ENCODE measurements at regions not wholly inside any gene's neighbourhood (a gene's known extent, or its start where the extent isn't known, plus 50 kb on each side); places are given as distances from the start of the nearest gene placed in this dataset.

- Mint-ChIP-seq H3K4me3 (no peak overlapping the region), H3K27ac (no peak overlapping the region), H3K4me1 (ENCODE audit: low read depth) (no peaks in the 10 kb centered on the region), H3K27me3 (ENCODE audit: low read depth) (peaks cover 6% of the 10 kb centered on the region), H3K36me3 (ENCODE audit: insufficient read depth in 2 of 2) (no peaks in the 10 kb centered on the region), H3K9me3 (no peaks in the 10 kb centered on the region)
- DNase-seq (no peak), ATAC-seq (replicated peaks in 1 of 2) (no peak)
Observed at GRCh38 chr2:20140321-20141055, 84.4 kb downstream of the SDC1 start.

- Mint-ChIP-seq H3K9me3 (no peaks in the 10 kb centered on the region), H3K4me1 (ENCODE audit: low read depth) (no peaks in the 10 kb centered on the region), H3K4me3 (no peak overlapping the region)
Observed at GRCh38 chr2:20139407-20140172, 85.3 kb downstream of the SDC1 start.

DNA sequence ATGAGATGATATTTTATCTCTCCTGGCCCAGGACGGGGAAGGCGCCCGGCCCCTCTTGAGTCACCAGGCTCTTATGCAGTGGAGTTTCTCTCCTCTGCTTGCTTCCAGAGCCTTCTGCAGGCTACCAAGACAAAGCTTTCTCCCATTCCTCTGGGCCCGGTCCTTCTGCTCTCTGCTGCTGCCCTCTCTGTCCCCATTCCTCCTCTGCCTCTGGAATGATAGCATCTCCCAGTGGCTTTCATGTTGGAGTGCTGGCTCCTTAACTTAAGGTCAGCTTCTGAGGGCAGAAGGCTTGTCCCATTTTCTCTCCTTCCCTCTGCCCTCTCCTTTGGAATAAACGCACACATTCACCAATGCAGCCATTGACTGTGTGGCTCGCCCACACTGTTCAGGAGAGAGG is 86.2 kb downstream of the SDC1 start:
- no peak for ATAC-seq (replicated peaks in 1 of 2)
- Mint-ChIP-seq H3K27ac (no peak overlapping the region), H3K9me3 (no peaks in the 10 kb centered on the region), H3K4me3 (no peak overlapping the region), H3K36me3 (ENCODE audit: insufficient read depth in 2 of 2) (no peaks in the 10 kb centered on the region), H3K27me3 (ENCODE audit: low read depth) (peaks cover 6% of the 10 kb centered on the region), H3K4me1 (ENCODE audit: low read depth) (no peaks in the 10 kb centered on the region)
- no peak for DNase-seq

More at GRCh38 chr2:20139407-20140172, 85.3 kb downstream of the SDC1 start:
- H3K27ac Mint-ChIP-seq = no peak overlapping the region
- ATAC-seq (replicated peaks in 1 of 2) (no peak), DNase-seq (no peak)
- no peaks in the 10 kb centered on the region for H3K36me3 Mint-ChIP-seq (ENCODE audit: insufficient read depth in 2 of 2)
- H3K27me3 Mint-ChIP-seq (ENCODE audit: low read depth) = peaks cover 6% of the 10 kb centered on the region

DNA sequence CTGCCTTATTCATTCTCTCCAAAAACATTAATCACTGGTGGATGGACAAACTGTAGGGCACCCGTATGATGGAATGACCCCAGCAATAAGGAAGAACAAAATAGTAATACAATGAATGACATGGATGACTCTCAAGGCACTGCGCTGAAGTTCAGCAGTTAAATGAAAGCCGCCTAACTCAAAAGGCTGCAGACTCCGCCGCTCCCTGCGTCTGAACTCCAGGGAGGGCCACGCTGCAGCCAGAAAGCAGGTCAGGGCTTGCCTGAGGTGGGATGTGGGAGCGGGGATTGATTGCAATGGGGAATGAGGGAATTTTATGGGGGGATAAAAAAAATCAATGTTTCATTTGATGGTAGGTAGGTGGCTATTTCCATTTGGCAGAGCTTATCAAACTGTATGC is 86.5 kb upstream of the LAPTM4A start:
- H3K27me3 Mint-ChIP-seq (ENCODE audit: low read depth) = peaks cover under 1% of the 10 kb centered on the region
- no peaks in the 10 kb centered on the region for H3K9me3 Mint-ChIP-seq
- H3K4me3 Mint-ChIP-seq = no peak overlapping the region
- DNase-seq (no peak), ATAC-seq (replicated peaks in 1 of 2) (no peak)
- no peaks in the 10 kb centered on the region for H3K4me1 Mint-ChIP-seq (ENCODE audit: low read depth)
- H3K36me3 Mint-ChIP-seq (ENCODE audit: insufficient read depth in 2 of 2) = no peaks in the 10 kb centered on the region
- H3K27ac Mint-ChIP-seq = no peak overlapping the region

DNA sequence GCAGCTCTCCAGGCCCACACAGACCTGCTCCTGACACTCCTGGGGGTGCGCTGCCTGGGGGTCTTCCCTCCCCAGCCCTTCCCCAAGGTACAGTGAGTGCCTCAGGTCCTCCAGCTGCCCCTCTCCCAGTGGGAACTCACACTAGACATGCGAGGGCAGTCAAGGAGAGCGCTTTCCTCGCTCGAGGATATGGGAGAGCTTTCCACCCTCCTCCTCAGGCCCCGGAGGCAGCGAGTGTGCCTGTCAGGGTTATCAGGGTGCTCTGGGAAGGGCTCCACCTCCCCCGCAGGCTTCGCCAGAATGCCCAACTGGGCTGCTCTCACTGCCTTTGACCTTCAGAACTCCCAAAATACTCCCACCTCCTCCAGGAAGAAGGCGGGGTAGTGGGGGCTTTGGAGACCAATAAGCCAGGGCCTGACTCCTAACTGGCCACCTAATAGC is 85.7 kb upstream of the LAPTM4A start:
- Mint-ChIP-seq H3K36me3 (ENCODE audit: insufficient read depth in 2 of 2) (no peaks in the 10 kb centered on the region), H3K27ac (no peak overlapping the region), H3K4me1 (ENCODE audit: low read depth) (no peaks in the 10 kb centered on the region), H3K9me3 (no peaks in the 10 kb centered on the region), H3K4me3 (no peak overlapping the region), H3K27me3 (ENCODE audit: low read depth) (peaks cover 6% of the 10 kb centered on the region)
- DNase-seq (no peak), ATAC-seq (replicated peaks in 1 of 2) (no peak)

DNA sequence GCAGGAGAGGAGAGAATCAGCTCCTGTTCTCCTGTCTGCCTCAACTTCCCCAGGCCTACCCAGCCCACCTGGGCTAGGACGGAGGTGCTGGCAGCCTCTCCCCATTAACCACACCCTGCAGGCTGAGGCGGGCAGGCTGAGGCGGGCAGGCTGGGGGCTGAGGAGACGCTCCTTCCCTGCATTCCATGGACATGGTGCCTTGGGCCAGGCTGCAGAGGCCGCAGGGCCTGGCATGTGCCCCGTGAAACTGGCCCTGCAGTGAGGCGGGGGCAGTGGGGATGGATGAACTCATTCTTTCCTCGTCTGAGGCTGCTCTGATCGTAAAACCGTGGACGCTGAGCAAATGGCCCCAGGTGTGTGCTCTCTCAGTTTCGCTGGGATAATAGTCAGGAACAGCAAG is 84.7 kb upstream of the LAPTM4A start:
- Mint-ChIP-seq H3K9me3 (no peaks in the 10 kb centered on the region), H3K4me1 (ENCODE audit: low read depth) (no peaks in the 10 kb centered on the region), H3K27me3 (ENCODE audit: low read depth) (peaks cover 12% of the 10 kb centered on the region), H3K4me3 (no peak overlapping the region), H3K27ac (no peak overlapping the region), H3K36me3 (ENCODE audit: insufficient read depth in 2 of 2) (no peaks in the 10 kb centered on the region)
- DNase-seq (no peak), ATAC-seq (replicated peaks in 1 of 2) (no peak)

- no peaks in the 10 kb centered on the region for H3K4me1 Mint-ChIP-seq (ENCODE audit: low read depth)
- no peak overlapping the region for H3K4me3 Mint-ChIP-seq
- no peaks in the 10 kb centered on the region for H3K9me3 Mint-ChIP-seq
- DNase-seq = peak; percentile 51 to 53
- H3K36me3 Mint-ChIP-seq (ENCODE audit: insufficient read depth in 2 of 2) = no peaks in the 10 kb centered on the region
- peak; percentile 55 to 64 for ATAC-seq (replicated peaks in 1 of 2)
- H3K27ac Mint-ChIP-seq = no peak overlapping the region
- H3K27me3 Mint-ChIP-seq (ENCODE audit: low read depth) = peaks cover 12% of the 10 kb centered on the region
Observed at GRCh38 chr2:20135631-20136050, 84.2 kb upstream of the LAPTM4A start.

GRCh38 chr2:20132990-20133535 is 81.6 kb upstream of the LAPTM4A start:
- no peaks in the 10 kb centered on the region for H3K4me1 Mint-ChIP-seq (ENCODE audit: low read depth)
- ATAC-seq (replicated peaks in 1 of 2) (no peak), DNase-seq (no peak)
- peaks cover 12% of the 10 kb centered on the region for H3K27me3 Mint-ChIP-seq (ENCODE audit: low read depth)
- no peak overlapping the region for H3K4me3 Mint-ChIP-seq
- no peak overlapping the region for H3K27ac Mint-ChIP-seq
- H3K9me3 Mint-ChIP-seq = no peaks in the 10 kb centered on the region
- no peaks in the 10 kb centered on the region for H3K36me3 Mint-ChIP-seq (ENCODE audit: insufficient read depth in 2 of 2)

- peaks cover 12% of the 10 kb centered on the region for H3K27me3 Mint-ChIP-seq (ENCODE audit: low read depth)
- H3K4me1 Mint-ChIP-seq (ENCODE audit: low read depth) = no peaks in the 10 kb centered on the region
- H3K27ac Mint-ChIP-seq = no peak overlapping the region
- no peak overlapping the region for H3K4me3 Mint-ChIP-seq
- ATAC-seq (replicated peaks in 1 of 2) = no peak
- H3K36me3 Mint-ChIP-seq (ENCODE audit: insufficient read depth in 2 of 2) = no peaks in the 10 kb centered on the region
- H3K9me3 Mint-ChIP-seq = no peaks in the 10 kb centered on the region
- DNase-seq = no peak
Observed at GRCh38 chr2:20130821-20131645, 79.6 kb upstream of the LAPTM4A start.

- H3K27ac Mint-ChIP-seq = no peak overlapping the region
- H3K27me3 Mint-ChIP-seq (ENCODE audit: low read depth) = peaks cover 12% of the 10 kb centered on the region
- ATAC-seq (replicated peaks in 1 of 2) = no peak
- no peaks in the 10 kb centered on the region for H3K36me3 Mint-ChIP-seq (ENCODE audit: insufficient read depth in 2 of 2)
- no peaks in the 10 kb centered on the region for H3K4me1 Mint-ChIP-seq (ENCODE audit: low read depth)
- no peak overlapping the region for H3K4me3 Mint-ChIP-seq
- no peak for DNase-seq
- no peaks in the 10 kb centered on the region for H3K9me3 Mint-ChIP-seq
Observed at GRCh38 chr2:20130160-20130560, 78.7 kb upstream of the LAPTM4A start.

DNA sequence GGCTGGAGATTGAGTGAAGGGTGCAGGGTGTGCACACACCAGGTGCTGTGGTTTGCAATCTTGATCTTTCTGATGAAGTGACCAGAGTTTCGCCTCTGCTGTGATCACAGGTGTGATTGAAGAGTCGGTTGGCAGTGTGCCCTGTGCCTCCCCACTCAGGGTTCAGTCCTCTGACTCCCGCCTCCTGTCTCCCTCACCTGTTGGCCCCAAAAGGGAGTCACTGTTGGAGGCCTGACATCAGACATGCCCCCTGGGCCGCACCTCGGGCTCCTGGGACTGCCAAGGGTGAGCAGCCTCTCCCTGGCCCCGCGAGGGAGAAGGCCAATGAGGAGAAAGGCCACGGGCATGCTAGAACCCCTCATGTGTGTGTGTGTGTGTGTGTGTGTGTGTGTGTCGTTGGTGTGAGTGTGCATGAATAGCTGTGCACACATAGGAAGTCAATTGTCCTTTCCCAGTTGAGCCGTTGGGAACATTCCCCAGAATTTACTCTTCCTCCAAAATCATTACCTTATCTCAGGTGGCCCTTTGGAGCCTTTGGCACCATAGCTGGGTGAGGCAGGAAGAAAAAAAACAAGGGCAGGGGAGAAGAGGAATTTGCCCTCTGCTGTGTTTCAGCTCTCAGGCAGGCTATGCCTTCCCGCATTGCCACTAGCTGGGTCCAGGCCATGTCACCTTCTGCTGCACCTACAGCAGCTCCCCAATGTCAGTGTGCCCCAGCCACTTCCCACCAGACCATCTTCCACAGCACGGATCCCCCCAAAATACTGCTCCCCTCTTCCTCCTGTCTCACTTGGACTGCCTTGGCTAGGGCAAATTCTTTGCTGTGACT is 78.1 kb upstream of the LAPTM4A start:
- H3K27ac Mint-ChIP-seq = no peak overlapping the region
- no peaks in the 10 kb centered on the region for H3K4me1 Mint-ChIP-seq (ENCODE audit: low read depth)
- H3K9me3 Mint-ChIP-seq = no peaks in the 10 kb centered on the region
- peaks cover 12% of the 10 kb centered on the region for H3K27me3 Mint-ChIP-seq (ENCODE audit: low read depth)
- ATAC-seq (replicated peaks in 1 of 2) (no peak), DNase-seq (no peak)
- no peaks in the 10 kb centered on the region for H3K36me3 Mint-ChIP-seq (ENCODE audit: insufficient read depth in 2 of 2)
- no peak overlapping the region for H3K4me3 Mint-ChIP-seq

- Mint-ChIP-seq H3K36me3 (ENCODE audit: insufficient read depth in 2 of 2) (no peaks in the 10 kb centered on the region), H3K4me3 (no peak overlapping the region), H3K4me1 (ENCODE audit: low read depth) (no peaks in the 10 kb centered on the region), H3K9me3 (no peaks in the 10 kb centered on the region), H3K27me3 (ENCODE audit: low read depth) (peaks cover 12% of the 10 kb centered on the region), H3K27ac (peak overlapping the region; percentile 12)
- DNase-seq = no peak
- no peak for ATAC-seq (replicated peaks in 1 of 2)
Observed at GRCh38 chr2:20128506-20129330, 77.3 kb upstream of the LAPTM4A start.
